B cell (primary cell): ENCODE measurements at regions not wholly inside any gene's neighbourhood (a gene's known extent, or its start where the extent isn't known, plus 50 kb on each side); places are given as distances from the start of the nearest gene placed in this dataset.

Experiments used
- EZH2 ChIP-seq: IDR thresholded peaks from 2 replicates; pipeline ENCODE4 v1.6.1; 2012; ENCODE audit warnings: borderline replicate concordance, low read depth, mild to moderate bottlenecking, moderate library complexity, low read length; ENCODE audit not compliant: insufficient read depth, poor library complexity, severe bottlenecking
- TF ChIP-seq, protein P1 (sequence below): fragments of 200-600 bp; IDR thresholded peaks from one replicate; pipeline ENCODE4 v1.8.0; 2022; ENCODE audit warnings: antibody characterized with exemption, mild to moderate bottlenecking

DNA sequence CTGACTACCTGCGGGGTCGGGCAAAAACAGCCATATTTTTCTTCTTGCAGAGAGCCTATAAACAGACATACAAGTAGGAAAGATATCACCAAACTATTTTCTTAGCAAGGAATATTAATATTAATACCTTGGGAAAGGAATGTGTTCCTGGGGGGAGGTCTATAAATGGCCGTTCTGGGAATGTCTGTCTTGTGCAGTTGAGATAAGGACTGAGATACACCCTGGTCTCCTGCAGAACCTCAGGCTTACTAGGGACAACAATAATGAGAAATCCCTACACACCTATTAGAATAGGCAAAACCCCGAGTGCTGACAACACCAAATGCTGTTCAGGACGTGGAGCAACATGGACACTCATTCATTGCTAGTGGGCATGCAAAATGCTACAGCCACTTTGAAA lies 297.2 kb downstream of the DRD1 start:
- TF ChIP-seq, protein P1, sequence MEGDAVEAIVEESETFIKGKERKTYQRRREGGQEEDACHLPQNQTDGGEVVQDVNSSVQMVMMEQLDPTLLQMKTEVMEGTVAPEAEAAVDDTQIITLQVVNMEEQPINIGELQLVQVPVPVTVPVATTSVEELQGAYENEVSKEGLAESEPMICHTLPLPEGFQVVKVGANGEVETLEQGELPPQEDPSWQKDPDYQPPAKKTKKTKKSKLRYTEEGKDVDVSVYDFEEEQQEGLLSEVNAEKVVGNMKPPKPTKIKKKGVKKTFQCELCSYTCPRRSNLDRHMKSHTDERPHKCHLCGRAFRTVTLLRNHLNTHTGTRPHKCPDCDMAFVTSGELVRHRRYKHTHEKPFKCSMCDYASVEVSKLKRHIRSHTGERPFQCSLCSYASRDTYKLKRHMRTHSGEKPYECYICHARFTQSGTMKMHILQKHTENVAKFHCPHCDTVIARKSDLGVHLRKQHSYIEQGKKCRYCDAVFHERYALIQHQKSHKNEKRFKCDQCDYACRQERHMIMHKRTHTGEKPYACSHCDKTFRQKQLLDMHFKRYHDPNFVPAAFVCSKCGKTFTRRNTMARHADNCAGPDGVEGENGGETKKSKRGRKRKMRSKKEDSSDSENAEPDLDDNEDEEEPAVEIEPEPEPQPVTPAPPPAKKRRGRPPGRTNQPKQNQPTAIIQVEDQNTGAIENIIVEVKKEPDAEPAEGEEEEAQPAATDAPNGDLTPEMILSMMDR: no peak
- TF ChIP-seq EZH2: no peak
